NB4 (cell line): ENCODE measurements at regions not wholly inside any gene's neighbourhood (a gene's known extent, or its start where the extent isn't known, plus 50 kb on each side); places are given as distances from the start of the nearest gene placed in this dataset.

Source experiments
- DNase-seq: peaks from one replicate; pipeline ENCODE4 v3.0.0; 2010; ENCODE audit warnings: low read depth
- H3K4me3 ChIP-seq: one replicate; pipeline ENCODE4 v1.5.1; 2011; ENCODE audit warnings: mild to moderate bottlenecking, low read depth, low read length, moderate library complexity
- CTCF ChIP-seq: IDR thresholded peaks from one replicate; pipeline ENCODE4 v1.5.1; 2012; ENCODE audit warnings: low read depth, low read length
- MAX ChIP-seq: IDR thresholded peaks from 2 replicates; pipeline ENCODE4 v1.6.1; 2011; ENCODE audit warnings: low read depth, low read length
- MYC ChIP-seq: IDR thresholded peaks from 2 replicates; pipeline ENCODE4 v1.6.1; 2011; ENCODE audit warnings: low read depth, low read length
- POLR2A ChIP-seq: IDR thresholded peaks from 2 replicates; pipeline ENCODE4 v1.6.1; 2011; ENCODE audit warnings: mild to moderate bottlenecking; ENCODE audit not compliant: insufficient read length; ENCODE audit errors: extremely low read depth

GRCh38 chr4:11182586-11183355 is 245.9 kb downstream of the HS3ST1 start:
- TF ChIP-seq CTCF, result no peak
- no peak for DNase-seq
- no peak overlapping the region for H3K4me3 ChIP-seq

- no peak for DNase-seq
- TF ChIP-seq MAX, result no peak
- no peak for TF ChIP-seq POLR2A
- TF ChIP-seq CTCF, result no peak
- no peak for TF ChIP-seq MYC
- no peak overlapping the region for H3K4me3 ChIP-seq
These were observed 246.7 kb downstream of the HS3ST1 start for GRCh38 chr4:11182031-11182430.

- TF ChIP-seq MYC (no peak), MAX (no peak), POLR2A (no peak), CTCF (no peak)
- no peak overlapping the region for H3K4me3 ChIP-seq
- no peak for DNase-seq
These were observed 248.9 kb downstream of the HS3ST1 start for GRCh38 chr4:11179796-11180195.

GRCh38 chr4:11178433-11178832 is 250.3 kb downstream of the HS3ST1 start:
- no peak overlapping the region for H3K4me3 ChIP-seq
- DNase-seq, result no peak
- TF ChIP-seq MYC (no peak), CTCF (no peak), MAX (no peak), POLR2A (no peak)

- H3K4me3 ChIP-seq, result no peak overlapping the region
- no peak for TF ChIP-seq POLR2A
- no peak for TF ChIP-seq CTCF
- no peak for TF ChIP-seq MYC
- TF ChIP-seq MAX, result no peak
- no peak for DNase-seq
These were observed 253.3 kb downstream of the HS3ST1 start for GRCh38 chr4:11175374-11175773.

GRCh38 chr4:11166606-11167005 is 262.1 kb downstream of the HS3ST1 start:
- DNase-seq, result no peak
- TF ChIP-seq CTCF (no peak), MAX (no peak), POLR2A (no peak), MYC (no peak)
- no peak overlapping the region for H3K4me3 ChIP-seq
